ENCODE measurements at regions not wholly inside any gene's neighbourhood (a gene's known extent, or its start where the extent isn't known, plus 50 kb on each side); places are given as distances from the start of the nearest gene placed in this dataset.

GRCh38 chr1:168427051-168427450, 116.7 kb downstream of the XCL2 start:
- no peak overlapping the region for H3K18ac ChIP-seq (ENCODE audit: low read depth, low read length)
- H3K14ac ChIP-seq (replicated peaks; ENCODE audit: low read depth, low read length) = no peak overlapping the region
- H3K79me1 ChIP-seq (ENCODE audit: low read depth in 1 of 2, low read length in 2 of 2) = no peaks in the 10 kb centered on the region
- no peak overlapping the region for H2AK5ac ChIP-seq (ENCODE audit: low read depth, low read length)
- no peak overlapping the region for H3K4me2 ChIP-seq (ENCODE audit: low read depth, low read length)
- in situ Hi-C loops (cut with MboI; ENCODE audit: low sequenced_read_pairs) (no loop called here), dilution Hi-C loops (cut with HindIII; ENCODE audit: low sequenced_read_pairs, unreplicated experiment) (no loop called here), intact Hi-C loops (cut with micrococcal nuclease) (no loop called here)
- H4K5ac ChIP-seq (ENCODE audit: low read depth, low read length) = no peak overlapping the region
- H3K27me3 ChIP-seq (ENCODE audit: control insufficient read depth, insufficient read depth, low read length) = no peaks in the 10 kb centered on the region; the same call in 1 of the 2 replicates
- H3K9me1 ChIP-seq (ENCODE audit: insufficient read depth, low read length) = no peaks in the 10 kb centered on the region
- no CpG with 5 or more reads among the region's 1 CpG for WGBS, 2 experiments (ENCODE audit: extremely low coverage in 2 of 2, insufficient read length in 1 of 2)
- no peak overlapping the region for H3K27ac ChIP-seq (ENCODE audit: insufficient read depth, low read length)
- BruUV-seq (replicated peaks) = no TSS peak
- H2AFZ ChIP-seq (replicated peaks; ENCODE audit: low read length, poor library complexity) = no peak overlapping the region
- H3K4me3 ChIP-seq (ENCODE audit: insufficient read depth, low read depth, low read length) = no peak overlapping the region
- no peak overlapping the region for H4K8ac ChIP-seq (ENCODE audit: low read depth in 2 of 2, low read length in 2 of 2)
- TF ChIP-seq CEBPB (IDR thresholded peaks at IDR 0.05; ENCODE audit: low read depth, low read length) (no peak), NFE2L2 (IDR thresholded peaks at IDR 0.05; ENCODE audit: low read depth, low read length) (no peak), CTCF (conservative IDR thresholded peaks at IDR 0.05; ENCODE audit: low read depth, low read length) (no peak), ELK1 (IDR thresholded peaks at IDR 0.05; ENCODE audit: borderline replicate concordance, low read depth, low read length) (no peak), CHD1 (IDR thresholded peaks at IDR 0.05; ENCODE audit: low read depth, low read length) (no peak), RCOR1 (IDR thresholded peaks at IDR 0.05; ENCODE audit: insufficient replicate concordance, low read length) (no peak), USF2 (IDR thresholded peaks at IDR 0.05; ENCODE audit: low read depth, low read length) (no peak), BHLHE40 (IDR thresholded peaks at IDR 0.05; ENCODE audit: low read depth, low read length) (no peak), MXI1 (IDR thresholded peaks at IDR 0.05; ENCODE audit: borderline replicate concordance, low read depth, low read length) (no peak), MAFK (IDR thresholded peaks at IDR 0.05; ENCODE audit: low read depth, low read length) (no peak), RFX5 (IDR thresholded peaks at IDR 0.05; ENCODE audit: low read depth, low read length) (no peak), MAZ (IDR thresholded peaks at IDR 0.05; ENCODE audit: borderline replicate concordance, low read depth, low read length) (no peak), FOS (IDR thresholded peaks at IDR 0.05; ENCODE audit: low read depth, low read length) (no peak), RAD21 (IDR thresholded peaks at IDR 0.05; ENCODE audit: low read length) (no peak), SMC3 (IDR thresholded peaks at IDR 0.05; ENCODE audit: low read depth, low read length) (no peak), POLR2A (IDR thresholded peaks at IDR 0.05; ENCODE audit: low read depth, low read length) (no peak)
- no peak overlapping the region for H2BK120ac ChIP-seq (ENCODE audit: low read depth, low read length)
- DNase-seq (no peak), ATAC-seq (ENCODE audit: low read depth) (no peak)
- H2BK20ac ChIP-seq (ENCODE audit: low read depth, low read length) = no peak overlapping the region
- no peak overlapping the region for H4K91ac ChIP-seq (ENCODE audit: insufficient read depth, low read depth, low read length)
- no peak overlapping the region for H3K23ac ChIP-seq (ENCODE audit: low read depth, low read length)
- H2BK5ac ChIP-seq (ENCODE audit: low read depth, low read length, poor library complexity, severe bottlenecking) = no peak overlapping the region
- H4K20me1 ChIP-seq (ENCODE audit: insufficient read depth, low read length) = no peaks in the 10 kb centered on the region
- no peaks in the 10 kb centered on the region for H3K9me3 ChIP-seq (ENCODE audit: control insufficient read depth, insufficient read depth, low read length)
- H3K9ac ChIP-seq (ENCODE audit: low read depth, low read length) = no peak overlapping the region
- ChIA-PET POLR2A (ENCODE audit: unreplicated experiment) (no interaction called here), CTCF (no interaction called here)
- no peak overlapping the region for H3K4ac ChIP-seq (ENCODE audit: low read depth, low read length)
- no peaks in the 10 kb centered on the region for H3K36me3 ChIP-seq (ENCODE audit: control insufficient read depth, insufficient read depth, low read length)
- H3K56ac ChIP-seq (ENCODE audit: extremely low read depth, insufficient read depth, low read length) = no peak overlapping the region
- H2BK15ac ChIP-seq (ENCODE audit: low read depth, low read length) = no peak overlapping the region
- no peaks in the 10 kb centered on the region for H3K4me1 ChIP-seq (ENCODE audit: control insufficient read depth, insufficient read depth, low read length)
- no peak overlapping the region for H2AK9ac ChIP-seq (replicated peaks; ENCODE audit: low read depth, low read length, poor library complexity)
